Uterus (tissue), 3 donors: ENCODE measurements at regions not wholly inside any gene's neighbourhood (a gene's known extent, or its start where the extent isn't known, plus 50 kb on each side); places are given as distances from the start of the nearest gene placed in this dataset.

Experiments used
- DNase-seq, 2 donors: peaks; one replicate each; pipeline ENCODE4 v3.0.0-alpha.2; 2019 to 2020
- H3K27ac ChIP-seq, 2 donors: fragments of 200-600 bp; sonication (generic); 1 replicate in 1 of 2; 2 replicates in 1 of 2; pipeline ENCODE4 v1.5.1; 2016 to 2018
- H3K27me3 ChIP-seq, 2 donors: fragments of 200-600 bp; sonication (generic); one replicate each; pipeline ENCODE4 v1.5.1; 2018 to 2019; ENCODE audit warnings: control low read depth in 1 of 2
- H3K36me3 ChIP-seq, 2 donors: fragments of 200-600 bp; sonication (generic); one replicate each; pipeline ENCODE4 v1.5.1; 2019; ENCODE audit warnings: control low read depth in 1 of 2
- H3K4me1 ChIP-seq, 2 donors: fragments of 200-600 bp; sonication (generic); one replicate each; pipeline ENCODE4 v1.5.1; 2018 to 2019; ENCODE audit warnings: control low read depth in 1 of 2
- H3K4me3 ChIP-seq, 2 donors: fragments of 200-600 bp; sonication (generic); 1 replicate in 1 of 2; 2 replicates in 1 of 2; pipeline ENCODE4 v1.5.1; 2018 to 2019; ENCODE audit warnings: mild to moderate bottlenecking in 1 of 2
- H3K9me3 ChIP-seq, 2 donors: fragments of 200-600 bp; sonication (generic); one replicate each; pipeline ENCODE4 v1.5.1; 2019; ENCODE audit warnings: control low read depth in 1 of 2
- POLR2A ChIP-seq, 2 donors: fragments of 450-650 bp; IDR thresholded peaks; one replicate each; pipeline ENCODE4 v1.6.1; 2016; ENCODE audit warnings: antibody characterized with exemption in 2 of 2, mild to moderate bottlenecking in 1 of 2, moderate library complexity in 1 of 2
- intact Hi-C: fragments of 100-400 bp; cut with DNase I; formaldehyde crosslinking; loops from one replicate; pipeline ENCODE4 v1.15.1; 2023; ENCODE audit warnings: low total_unique reads
- TF ChIP-seq, protein P1 (sequence below), 4 experiments: fragments of 200-600 bp in 2 of 4; fragments of 450-650 bp in 2 of 4; sonication (generic) in 2 of 4; IDR thresholded peaks; one replicate each; pipeline ENCODE4 v1.5.1; 2016 to 2019; ENCODE audit warnings: antibody characterized with exemption in 4 of 4, mild to moderate bottlenecking in 2 of 4, moderate library complexity in 1 of 4
- donor health status: DM: yes; HTN: yes; CAD: no.

DNA sequence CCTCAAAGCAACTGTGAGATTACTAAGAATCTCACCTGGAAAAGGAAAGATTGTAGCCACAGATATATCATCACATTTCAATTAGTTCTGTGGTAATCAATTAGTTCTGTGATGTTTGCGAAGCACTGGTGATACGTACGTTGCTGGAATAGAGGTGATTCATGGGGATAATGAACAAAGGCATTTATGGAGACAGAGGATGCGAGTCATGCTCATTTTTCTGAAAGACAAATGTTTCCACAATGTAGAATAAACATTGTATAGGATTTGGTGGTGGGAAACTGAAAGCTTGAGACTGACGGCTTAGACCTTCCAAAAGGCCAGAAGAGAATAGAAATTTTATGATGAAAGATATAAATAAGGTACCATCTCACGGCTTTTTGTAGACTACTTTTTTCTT is 507.3 kb upstream of the TYRP1 start:
- no peak overlapping the region for H3K4me3 ChIP-seq
- no peak overlapping the region for H3K27ac ChIP-seq
- H3K9me3 ChIP-seq: no peaks in the 10 kb centered on the region
- no peak for DNase-seq
- TF ChIP-seq POLR2A (IDR thresholded peaks at IDR 0.05): no peak
- TF ChIP-seq, protein P1, sequence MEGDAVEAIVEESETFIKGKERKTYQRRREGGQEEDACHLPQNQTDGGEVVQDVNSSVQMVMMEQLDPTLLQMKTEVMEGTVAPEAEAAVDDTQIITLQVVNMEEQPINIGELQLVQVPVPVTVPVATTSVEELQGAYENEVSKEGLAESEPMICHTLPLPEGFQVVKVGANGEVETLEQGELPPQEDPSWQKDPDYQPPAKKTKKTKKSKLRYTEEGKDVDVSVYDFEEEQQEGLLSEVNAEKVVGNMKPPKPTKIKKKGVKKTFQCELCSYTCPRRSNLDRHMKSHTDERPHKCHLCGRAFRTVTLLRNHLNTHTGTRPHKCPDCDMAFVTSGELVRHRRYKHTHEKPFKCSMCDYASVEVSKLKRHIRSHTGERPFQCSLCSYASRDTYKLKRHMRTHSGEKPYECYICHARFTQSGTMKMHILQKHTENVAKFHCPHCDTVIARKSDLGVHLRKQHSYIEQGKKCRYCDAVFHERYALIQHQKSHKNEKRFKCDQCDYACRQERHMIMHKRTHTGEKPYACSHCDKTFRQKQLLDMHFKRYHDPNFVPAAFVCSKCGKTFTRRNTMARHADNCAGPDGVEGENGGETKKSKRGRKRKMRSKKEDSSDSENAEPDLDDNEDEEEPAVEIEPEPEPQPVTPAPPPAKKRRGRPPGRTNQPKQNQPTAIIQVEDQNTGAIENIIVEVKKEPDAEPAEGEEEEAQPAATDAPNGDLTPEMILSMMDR (IDR thresholded peaks at IDR 0.05): no peak
- H3K36me3 ChIP-seq: no peaks in the 10 kb centered on the region
- peaks cover 0 to 3% of the 10 kb centered on the region in 2 donors for H3K27me3 ChIP-seq
- intact Hi-C loops: no loop called here
- no peaks in the 10 kb centered on the region for H3K4me1 ChIP-seq

DNA sequence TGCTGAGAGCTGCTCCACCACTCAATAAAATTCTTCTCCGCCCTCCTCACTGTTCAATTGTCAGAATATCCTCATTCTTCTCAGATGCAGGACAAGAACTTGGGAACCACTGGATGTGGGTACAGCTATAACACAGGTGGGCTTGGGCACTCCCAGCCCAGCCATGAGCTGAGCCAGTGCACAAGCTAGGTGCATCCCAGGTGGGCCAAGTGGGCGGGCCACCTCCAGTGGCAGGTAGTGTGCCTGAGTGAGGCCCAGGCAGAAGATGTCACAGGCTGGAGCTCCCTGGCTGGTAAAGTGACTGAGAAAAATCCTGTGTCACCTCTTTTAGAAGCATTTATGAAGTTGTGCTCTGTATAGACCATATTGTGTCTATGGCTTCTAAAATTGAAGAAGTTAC is 501.6 kb upstream of the TYRP1 start:
- no peaks in the 10 kb centered on the region for H3K9me3 ChIP-seq
- no peaks in the 10 kb centered on the region for H3K4me1 ChIP-seq
- no peak overlapping the region for H3K27ac ChIP-seq
- H3K4me3 ChIP-seq: no peak overlapping the region
- intact Hi-C loops: no loop called here
- no peak for DNase-seq
- H3K36me3 ChIP-seq: no peaks in the 10 kb centered on the region
- H3K27me3 ChIP-seq: no peaks in the 10 kb centered on the region
- TF ChIP-seq, protein P1 (IDR thresholded peaks at IDR 0.05): no peak
- TF ChIP-seq POLR2A (IDR thresholded peaks at IDR 0.05): no peak

DNA sequence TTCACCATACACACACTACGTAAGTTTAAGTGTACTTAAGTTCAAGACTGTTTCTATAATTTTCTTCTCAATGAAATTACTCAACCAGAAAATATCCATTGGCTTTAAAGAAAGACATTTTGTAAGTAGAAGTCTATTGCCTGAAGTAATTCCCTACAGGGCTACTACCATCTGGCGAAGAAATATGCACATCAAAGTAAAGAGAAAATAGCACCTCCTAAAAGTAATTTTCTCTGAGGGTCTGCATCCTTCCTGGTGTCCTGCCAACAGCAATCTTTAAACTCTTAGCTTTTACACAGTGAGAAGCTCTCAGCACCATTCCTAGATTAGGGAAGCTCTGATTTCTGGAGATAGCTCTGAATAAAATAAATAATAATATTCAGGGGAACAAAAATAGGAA is 498.5 kb upstream of the TYRP1 start:
- TF ChIP-seq, protein P1 (IDR thresholded peaks at IDR 0.05): no peak
- no peak for TF ChIP-seq POLR2A (IDR thresholded peaks at IDR 0.05)
- no peaks in the 10 kb centered on the region for H3K4me1 ChIP-seq
- intact Hi-C loops: no loop called here

DNA sequence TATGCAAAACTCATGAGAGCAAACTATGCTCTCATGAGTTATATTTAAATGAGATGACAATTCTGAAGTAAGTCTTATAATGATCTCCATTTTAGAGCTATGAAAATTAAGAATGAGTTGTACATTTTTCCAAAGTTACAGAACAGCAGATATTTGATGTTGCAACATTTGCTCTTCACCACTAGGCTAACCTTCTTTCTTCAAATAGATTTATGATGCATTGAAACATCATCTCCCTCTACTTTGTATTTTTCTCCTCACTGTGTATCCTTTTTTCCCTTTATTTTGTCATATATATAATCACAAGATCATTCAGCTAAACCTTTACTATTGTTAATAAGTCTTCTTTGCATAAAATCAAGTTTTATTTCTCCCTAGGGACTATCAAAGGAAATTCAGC is 497.7 kb upstream of the TYRP1 start:
- Histone ChIP-seq H3K36me3 (no peaks in the 10 kb centered on the region), H3K27me3 (no peaks in the 10 kb centered on the region), H3K4me3 (no peak overlapping the region), H3K27ac (no peak overlapping the region), H3K9me3 (no peaks in the 10 kb centered on the region), H3K4me1 (no peaks in the 10 kb centered on the region)
- intact Hi-C loops: no loop called here
- no peak for DNase-seq
- TF ChIP-seq, protein P1 (IDR thresholded peaks at IDR 0.05): no peak
- TF ChIP-seq POLR2A (IDR thresholded peaks at IDR 0.05): no peak

More for the DNA sequence above, 498.5 kb upstream of the TYRP1 start:
- Histone ChIP-seq H3K27ac (no peak overlapping the region), H3K27me3 (no peaks in the 10 kb centered on the region), H3K9me3 (no peaks in the 10 kb centered on the region), H3K4me3 (no peak overlapping the region), H3K36me3 (no peaks in the 10 kb centered on the region)
- DNase-seq: no peak

DNA sequence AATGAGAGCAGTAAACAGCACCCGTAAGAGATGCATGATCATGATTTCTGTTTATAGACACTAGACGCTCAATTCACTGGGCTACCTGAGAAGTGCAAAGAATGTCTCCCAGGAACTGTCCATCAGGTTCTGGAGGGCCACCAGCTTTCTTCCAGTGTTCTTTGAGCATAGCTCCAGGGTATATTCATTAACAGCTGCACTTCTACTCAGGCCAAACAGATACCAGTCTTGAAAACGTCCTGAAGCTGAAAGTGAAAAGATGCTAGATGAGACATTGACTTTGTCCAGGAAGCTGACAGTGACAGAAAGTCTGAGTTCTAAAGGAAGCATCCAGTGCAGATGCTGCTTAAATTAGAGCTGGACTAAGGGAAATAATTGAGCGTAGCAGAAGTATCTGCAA is 488.7 kb upstream of the TYRP1 start:
- Histone ChIP-seq H3K9me3 (no peaks in the 10 kb centered on the region), H3K4me1 (no peaks in the 10 kb centered on the region), H3K36me3 (no peaks in the 10 kb centered on the region), H3K27me3 (no peaks in the 10 kb centered on the region), H3K27ac (no peak overlapping the region), H3K4me3 (no peak overlapping the region)
- intact Hi-C loops: no loop called here
- DNase-seq: no peak
- TF ChIP-seq POLR2A (IDR thresholded peaks at IDR 0.05): no peak
- TF ChIP-seq, protein P1 (IDR thresholded peaks at IDR 0.05): no peak
